GM18907 (cell line): ENCODE measurements at regions not wholly inside any gene's neighbourhood (a gene's known extent, or its start where the extent isn't known, plus 50 kb on each side); places are given as distances from the start of the nearest gene placed in this dataset.
"Not testable (repeated sequence)": the region's sequence is repeated elsewhere in the genome, so short reads cannot be mapped to it uniquely, and the experiment has no call there.

Source experiments
- ATAC-seq: cut with Tn5 transposase; IDR thresholded peaks from one replicate; pipeline ENCODE4 v1.9.1; 2021; ENCODE audit warnings: mild to moderate bottlenecking, moderate library complexity; ENCODE audit not compliant: unreplicated experiment

- ATAC-seq = no peak
These were observed 231.9 kb downstream of the TTC8 start for GRCh38 chr14:89056394-89056793.

- no peak for ATAC-seq
These were observed 234.2 kb downstream of the TTC8 start for GRCh38 chr14:89058697-89059096.

GRCh38 chr14:89060191-89060590 lies 235.7 kb downstream of the TTC8 start:
- no peak for ATAC-seq

- ATAC-seq = no peak
These were observed 237.2 kb downstream of the TTC8 start for GRCh38 chr14:89061696-89062095.

DNA sequence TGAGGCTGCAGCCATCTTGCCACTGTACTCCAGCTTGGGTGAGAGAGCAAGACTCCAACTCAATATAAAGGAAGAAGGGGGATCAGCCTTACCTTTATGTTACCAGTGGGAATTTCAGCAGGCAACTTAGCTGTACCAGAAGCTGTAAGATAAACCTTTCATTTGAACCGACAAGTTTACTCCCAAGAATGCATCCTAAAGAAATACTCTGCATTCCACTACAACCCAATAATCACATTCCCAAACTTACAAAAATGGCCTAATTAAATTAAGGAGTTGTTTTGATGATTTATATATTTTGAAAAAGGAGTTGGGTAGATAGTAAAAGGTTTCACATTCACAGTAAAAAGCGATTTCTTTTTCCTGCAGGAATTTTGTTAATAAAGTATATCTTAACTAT lies 241.4 kb downstream of the TTC8 start:
- ATAC-seq = no peak

GRCh38 chr14:89067293-89067972 lies 243.0 kb downstream of the TTC8 start:
- no peak for ATAC-seq

GRCh38 chr14:89078021-89078795 lies 253.8 kb downstream of the TTC8 start:
- ATAC-seq = no peak

GRCh38 chr14:89085231-89085731 lies 260.8 kb downstream of the TTC8 start:
- no peak for ATAC-seq

DNA sequence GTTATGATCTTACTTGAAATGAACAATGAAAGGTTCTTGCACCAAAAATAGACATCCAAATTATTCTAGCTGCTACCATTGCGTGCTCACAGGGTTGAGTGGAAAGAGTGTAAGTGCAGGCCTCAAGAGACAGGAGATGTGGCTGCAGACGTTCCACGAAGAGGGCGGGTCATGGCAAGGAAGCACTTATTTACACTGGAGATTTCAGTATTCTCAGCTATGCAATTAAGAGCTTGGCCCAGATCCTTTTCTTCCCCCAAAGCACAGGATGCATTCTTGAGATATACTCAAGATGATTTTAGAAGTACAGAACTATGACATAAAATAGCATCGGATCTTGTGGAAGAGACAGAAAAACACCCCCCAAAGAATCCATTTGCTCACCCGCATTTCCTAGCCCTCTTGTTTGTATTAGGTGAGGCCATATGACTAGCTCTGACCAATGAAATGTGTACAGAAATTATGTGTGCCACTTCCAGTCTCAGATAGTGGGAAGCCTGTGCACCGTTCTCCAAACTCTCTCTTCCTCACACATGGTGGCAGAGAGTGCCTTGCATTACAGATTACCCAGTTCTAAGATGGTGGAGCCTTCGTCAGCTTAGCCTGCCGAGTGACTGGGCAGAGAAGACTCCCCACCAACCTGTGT lies 261.4 kb downstream of the TTC8 start:
- no peak for ATAC-seq

- ATAC-seq = no peak
These were observed 264.1 kb downstream of the TTC8 start for GRCh38 chr14:89088530-89088929.

DNA sequence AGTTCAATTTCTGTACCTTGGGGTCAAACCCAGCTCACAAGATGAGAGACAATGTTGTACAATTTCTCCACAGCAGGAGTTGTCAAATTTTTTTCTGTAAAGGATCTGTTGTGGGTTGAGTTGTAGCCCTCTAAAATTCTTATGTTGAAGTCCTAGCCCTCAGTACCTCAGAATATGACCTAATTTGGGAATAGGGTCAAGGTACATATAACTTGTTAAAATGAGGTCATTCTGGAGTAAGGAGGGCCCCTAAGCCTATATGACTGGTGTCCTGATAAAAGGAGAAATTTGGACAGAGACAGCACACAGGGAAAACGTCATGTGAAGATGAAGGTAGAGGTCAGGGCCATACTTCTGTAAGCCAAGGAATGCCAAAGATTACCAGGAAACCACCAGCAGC lies 264.9 kb downstream of the TTC8 start:
- ATAC-seq = no peak

DNA sequence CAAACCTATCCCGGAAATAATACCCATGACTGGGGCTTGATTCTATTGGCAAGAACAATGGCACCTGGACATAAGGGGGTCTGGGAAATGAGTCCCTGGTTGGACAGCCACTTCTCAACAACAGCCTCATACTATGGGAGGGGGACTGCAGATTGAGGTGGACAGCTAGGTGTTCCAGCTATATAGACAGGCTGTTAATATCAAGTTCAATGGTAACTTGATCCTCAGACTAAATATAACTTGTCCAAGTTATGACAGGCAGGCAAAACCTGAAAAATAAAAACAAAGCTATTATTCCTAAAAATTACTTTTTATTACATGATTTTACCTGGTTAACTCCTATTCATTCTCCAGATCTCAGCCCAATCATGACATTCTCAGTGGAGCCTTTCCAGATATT lies 267.3 kb downstream of the TTC8 start:
- ATAC-seq = no peak

GRCh38 chr14:89093083-89093730 lies 268.8 kb downstream of the TTC8 start:
- ATAC-seq = no peak

- ATAC-seq = no peak
These were observed 270.6 kb downstream of the TTC8 start for GRCh38 chr14:89095036-89095435.

GRCh38 chr14:89096946-89097345 lies 272.5 kb downstream of the TTC8 start:
- no peak for ATAC-seq

DNA sequence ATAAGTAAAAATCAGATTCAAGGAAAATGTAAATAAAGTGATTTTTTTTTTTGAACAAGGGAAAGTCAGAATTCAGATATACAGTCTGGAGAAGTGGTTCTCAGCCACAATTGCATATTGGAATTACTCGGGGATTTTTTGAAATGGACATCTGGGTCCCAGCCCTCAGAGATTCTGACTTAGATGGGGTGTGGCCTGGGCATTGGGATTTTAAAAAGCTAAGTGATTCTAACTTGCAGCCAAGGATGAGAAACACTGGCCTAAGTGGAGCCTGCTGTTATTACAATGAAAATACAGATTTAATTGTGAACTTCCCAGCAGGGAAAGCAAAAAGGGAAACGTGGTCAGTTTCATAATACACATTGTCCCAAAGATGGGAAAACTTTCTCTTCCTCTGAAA lies 273.8 kb downstream of the TTC8 start:
- no peak for ATAC-seq

- not testable (repeated sequence) for ATAC-seq
These were observed 279.8 kb downstream of the TTC8 start for GRCh38 chr14:89104171-89104817.

DNA sequence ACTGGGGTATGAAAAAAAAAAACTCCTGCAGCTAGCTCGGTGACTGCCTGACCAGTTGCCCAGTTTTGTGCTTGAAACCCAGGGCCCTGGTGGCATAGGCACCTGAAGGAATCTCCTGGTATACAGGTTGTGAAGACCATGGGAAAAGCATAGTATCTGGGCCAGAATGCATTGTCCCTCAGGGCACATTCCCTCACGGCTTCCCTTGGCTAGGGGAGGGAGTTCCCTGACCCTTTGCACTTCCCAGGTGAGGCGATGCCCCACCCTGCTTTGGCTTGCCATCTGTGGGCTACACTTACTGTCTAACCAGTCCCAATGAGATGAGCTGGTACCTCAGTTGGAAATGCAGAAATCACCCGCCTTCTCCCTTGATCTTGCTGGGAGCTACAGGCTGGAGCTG lies 280.4 kb downstream of the TTC8 start:
- not testable (repeated sequence) for ATAC-seq
